OCI-LY3 (cell line): ENCODE measurements at regions not wholly inside any gene's neighbourhood (a gene's known extent, or its start where the extent isn't known, plus 50 kb on each side); places are given as distances from the start of the nearest gene placed in this dataset.

Experiments
- EZH2phosphoT487 ChIP-seq: fragments of 200-600 bp; shearing (Covaris generic); IDR thresholded peaks from 2 replicates; pipeline ENCODE4 v1.6.1; 2018; ENCODE audit warnings: antibody characterized with exemption, mixed run types, low read depth
- TF ChIP-seq, protein P1 (sequence below): fragments of 200-600, 300-600 bp; sonication (generic); IDR thresholded peaks from 2 replicates; pipeline ENCODE4 v1.5.1; 2014; ENCODE audit warnings: antibody characterized with exemption, low read length, low read depth

DNA sequence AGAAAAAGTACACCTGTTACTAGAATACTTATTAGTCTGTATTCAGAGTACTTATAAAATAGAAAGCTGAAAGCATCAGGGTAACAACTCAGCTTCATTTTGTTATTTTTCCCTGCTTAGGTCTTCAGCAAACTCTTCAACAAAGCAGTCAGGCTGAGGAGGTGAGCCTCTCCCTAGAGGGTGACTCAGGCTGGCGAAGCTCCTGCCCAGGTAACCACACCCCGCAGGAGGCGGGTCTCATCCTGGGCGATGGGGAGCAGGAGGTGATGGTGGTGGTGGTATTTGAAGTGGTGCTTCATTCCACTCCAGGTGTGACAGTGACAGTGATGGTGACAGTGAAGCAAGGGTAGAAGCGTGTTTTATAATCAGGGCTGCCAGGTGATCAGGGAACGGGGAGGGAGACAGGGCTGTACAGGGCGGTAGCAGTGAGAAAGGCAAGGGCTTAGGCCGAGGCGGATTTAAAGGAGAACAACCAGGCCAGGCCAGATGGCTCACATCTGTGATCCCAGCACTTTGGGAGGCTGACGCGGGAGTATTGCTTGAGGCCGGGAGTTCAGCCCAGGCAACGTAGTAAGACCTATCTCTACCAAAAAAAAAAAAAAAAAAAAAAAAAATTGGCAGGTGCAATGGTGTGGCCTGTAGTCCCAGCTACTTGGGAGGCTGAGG, 127.1 kb downstream of the SOCS6 start:
- TF ChIP-seq, protein P1, sequence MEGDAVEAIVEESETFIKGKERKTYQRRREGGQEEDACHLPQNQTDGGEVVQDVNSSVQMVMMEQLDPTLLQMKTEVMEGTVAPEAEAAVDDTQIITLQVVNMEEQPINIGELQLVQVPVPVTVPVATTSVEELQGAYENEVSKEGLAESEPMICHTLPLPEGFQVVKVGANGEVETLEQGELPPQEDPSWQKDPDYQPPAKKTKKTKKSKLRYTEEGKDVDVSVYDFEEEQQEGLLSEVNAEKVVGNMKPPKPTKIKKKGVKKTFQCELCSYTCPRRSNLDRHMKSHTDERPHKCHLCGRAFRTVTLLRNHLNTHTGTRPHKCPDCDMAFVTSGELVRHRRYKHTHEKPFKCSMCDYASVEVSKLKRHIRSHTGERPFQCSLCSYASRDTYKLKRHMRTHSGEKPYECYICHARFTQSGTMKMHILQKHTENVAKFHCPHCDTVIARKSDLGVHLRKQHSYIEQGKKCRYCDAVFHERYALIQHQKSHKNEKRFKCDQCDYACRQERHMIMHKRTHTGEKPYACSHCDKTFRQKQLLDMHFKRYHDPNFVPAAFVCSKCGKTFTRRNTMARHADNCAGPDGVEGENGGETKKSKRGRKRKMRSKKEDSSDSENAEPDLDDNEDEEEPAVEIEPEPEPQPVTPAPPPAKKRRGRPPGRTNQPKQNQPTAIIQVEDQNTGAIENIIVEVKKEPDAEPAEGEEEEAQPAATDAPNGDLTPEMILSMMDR: no peak
- no peak for TF ChIP-seq EZH2phosphoT487
